Common myeloid progenitor, CD34-positive (primary cell): ENCODE measurements at regions not wholly inside any gene's neighbourhood (a gene's known extent, or its start where the extent isn't known, plus 50 kb on each side); places are given as distances from the start of the nearest gene placed in this dataset.
A peak's percentile ranks its signal among the peaks of the same experiment; 100 is the strongest.

Experiments used
- CTCF ChIA-PET: fragments of 350-600 bp; sonication (Branson Sonifier 250); formaldehyde crosslinking; loops from one replicate; lab custom pipeline; 2021; ENCODE audit warnings: antibody characterized with exemption; lab: Charles Lee
- POLR2A ChIA-PET: fragments of 350-600 bp; sonication (Branson Sonifier 250); formaldehyde crosslinking; loops from one replicate; lab custom pipeline; 2021; ENCODE audit warnings: antibody characterized with exemption; lab: Charles Lee
- DNase-seq, 3 donors: peaks; one replicate each; pipeline versions ENCODE4 v3.0.0 to v3.0.0-alpha.2; 2013
- H3K27ac ChIP-seq, 2 experiments: 1 replicate in 1 of 2; 2 replicates in 1 of 2; pipeline ENCODE4 v1.7.0; 2013; ENCODE audit warnings: inconsistent platforms in 2 of 2, low read length in 2 of 2, mild to moderate bottlenecking in 2 of 2, low read depth in 1 of 2, moderate library complexity in 1 of 2; ENCODE audit not compliant: severe bottlenecking in 2 of 2, insufficient read depth in 1 of 2, poor library complexity in 1 of 2
- H3K27me3 ChIP-seq, 5 experiments: replicated peaks in 2 of 5; 1 replicate in 3 of 5; 2 replicates in 2 of 5; pipeline versions ENCODE4 v1.6.1 to v1.7.0; 2013; ENCODE audit warnings: low read length in 4 of 5, mild to moderate bottlenecking in 2 of 5, moderate library complexity in 2 of 5, inconsistent platforms in 1 of 5; ENCODE audit not compliant: insufficient read depth in 5 of 5, control insufficient read depth in 4 of 5
- H3K36me3 ChIP-seq, 4 experiments: 1 replicate in 2 of 4; 2 replicates in 2 of 4; pipeline versions ENCODE4 v1.6.1 to v1.7.0; 2013; ENCODE audit warnings: low read length in 3 of 4, control low read depth in 1 of 4, mild to moderate bottlenecking in 1 of 4; ENCODE audit not compliant: control insufficient read depth in 4 of 4, insufficient read depth in 4 of 4
- H3K4me1 ChIP-seq, 4 experiments: 1 replicate in 3 of 4; 2 replicates in 1 of 4; pipeline versions ENCODE4 v1.6.1 to v1.7.1; 2013; ENCODE audit warnings: low read length in 3 of 4, mild to moderate bottlenecking in 3 of 4, control low read depth in 1 of 4, inconsistent platforms in 1 of 4, moderate library complexity in 1 of 4; ENCODE audit not compliant: control insufficient read depth in 4 of 4, insufficient read depth in 4 of 4; ENCODE audit errors: control extremely low read depth in 1 of 4
- H3K4me3 ChIP-seq, 7 experiments: 1 replicate in 4 of 7; 2 replicates in 3 of 7; pipeline versions ENCODE4 v1.5.1 to v1.7.0; 2013; ENCODE audit warnings: mild to moderate bottlenecking in 7 of 7, low read length in 6 of 7, moderate library complexity in 6 of 7, inconsistent platforms in 2 of 7, low read depth in 2 of 7, control low read depth in 1 of 7; ENCODE audit not compliant: insufficient read depth in 4 of 7, control insufficient read depth in 1 of 7; ENCODE audit errors: extremely low read depth in 1 of 7
- H3K9me3 ChIP-seq, 5 experiments: 1 replicate in 4 of 5; 2 replicates in 1 of 5; pipeline versions ENCODE4 v1.6.1 to v1.7.1; 2013; ENCODE audit warnings: low read length in 4 of 5, mild to moderate bottlenecking in 2 of 5, inconsistent platforms in 1 of 5, low read depth in 1 of 5, moderate library complexity in 1 of 5; ENCODE audit not compliant: control insufficient read depth in 4 of 5, insufficient read depth in 2 of 5; ENCODE audit errors: control extremely low read depth in 1 of 5
- WGBS: methylation state at CpG from one replicate; pipeline ENCODE4 v1.1.5; 2013; ENCODE audit not compliant: insufficient coverage; 5-methylcytosine and 5-hydroxymethylcytosine counted together

DNA sequence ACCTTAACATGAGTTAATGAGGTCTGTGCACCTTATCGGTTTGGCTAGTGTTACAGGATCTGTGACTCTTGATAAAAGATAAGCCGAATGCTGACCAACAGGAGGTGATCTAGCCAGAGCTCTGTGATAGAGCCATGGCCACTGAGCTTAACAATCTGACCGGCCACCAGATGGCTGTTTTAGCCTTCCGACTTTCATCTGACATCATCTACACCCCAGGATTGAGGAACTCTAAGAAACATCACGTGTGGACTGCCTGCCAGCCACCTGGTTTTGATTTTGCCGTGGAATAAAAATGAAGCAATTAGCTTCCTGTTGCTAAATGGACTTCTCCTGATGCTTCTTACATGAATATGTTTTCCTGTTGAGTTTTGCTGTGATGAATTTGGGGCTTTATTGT lies 281.3 kb downstream of the CEMIP2 start:
- Histone ChIP-seq H3K27me3 (peaks cover 0 to 3% (median 2%) of the 10 kb centered on the region in 5 experiments), H3K4me1 (no peaks in the 10 kb centered on the region), H3K27ac (no peak overlapping the region), H3K36me3 (no peaks in the 10 kb centered on the region), H3K4me3 (no peak overlapping the region), H3K9me3 (no peaks in the 10 kb centered on the region)
- POLR2A ChIA-PET: no interaction called here
- WGBS: 69% methylated on average over 4 of the region's 6 CpGs
- CTCF ChIA-PET: interaction anchor here (1.0 kb wide), 1 partner anchor 35 kb away, joined by 4 read pairs; no protein-coding TSS in a partner anchor
- peak in 1 of 3 donors; percentile 1 for DNase-seq

DNA sequence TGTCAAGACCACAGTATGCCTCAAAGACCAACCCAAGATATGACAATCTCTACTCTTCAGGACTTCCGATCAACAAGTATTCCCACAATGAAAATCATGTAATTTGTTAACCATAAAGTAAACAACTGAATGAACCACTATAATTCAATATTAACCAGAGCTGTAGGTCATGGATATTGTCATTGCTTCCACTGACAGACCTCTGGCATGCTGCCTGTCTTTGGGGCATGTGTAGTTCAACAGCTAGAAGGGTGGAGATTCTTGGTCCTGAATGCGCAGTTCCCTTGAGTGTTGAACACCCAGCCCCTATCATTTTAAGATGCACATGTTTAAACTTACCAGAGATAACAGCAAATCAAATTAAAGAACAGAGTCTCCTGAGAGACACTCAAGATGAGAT lies 283.0 kb downstream of the CEMIP2 start:
- H3K4me1 ChIP-seq: no peaks in the 10 kb centered on the region
- no CpG with 5 or more reads among the region's 2 CpGs for WGBS
- no peaks in the 10 kb centered on the region for H3K36me3 ChIP-seq
- ChIA-PET POLR2A (no interaction called here), CTCF (no interaction called here)
- no peak for DNase-seq
- no peaks in the 10 kb centered on the region for H3K9me3 ChIP-seq
- no peak overlapping the region for H3K27ac ChIP-seq
- H3K27me3 ChIP-seq: peaks cover 0 to 3% (median 2%) of the 10 kb centered on the region in 5 experiments
- no peak overlapping the region for H3K4me3 ChIP-seq

GRCh38 chr9:71483436-71483835 lies 284.9 kb downstream of the CEMIP2 start:
- ChIA-PET POLR2A (no interaction called here), CTCF (no interaction called here)
- Histone ChIP-seq H3K9me3 (no peaks in the 10 kb centered on the region), H3K4me1 (no peaks in the 10 kb centered on the region), H3K27ac (no peak overlapping the region), H3K4me3 (no peak overlapping the region), H3K27me3 (peaks cover 0 to 3% (median 2%) of the 10 kb centered on the region in 5 experiments), H3K36me3 (no peaks in the 10 kb centered on the region)
- WGBS: 88% methylated on average over 4 of the region's 4 CpGs
- DNase-seq: no peak

DNA sequence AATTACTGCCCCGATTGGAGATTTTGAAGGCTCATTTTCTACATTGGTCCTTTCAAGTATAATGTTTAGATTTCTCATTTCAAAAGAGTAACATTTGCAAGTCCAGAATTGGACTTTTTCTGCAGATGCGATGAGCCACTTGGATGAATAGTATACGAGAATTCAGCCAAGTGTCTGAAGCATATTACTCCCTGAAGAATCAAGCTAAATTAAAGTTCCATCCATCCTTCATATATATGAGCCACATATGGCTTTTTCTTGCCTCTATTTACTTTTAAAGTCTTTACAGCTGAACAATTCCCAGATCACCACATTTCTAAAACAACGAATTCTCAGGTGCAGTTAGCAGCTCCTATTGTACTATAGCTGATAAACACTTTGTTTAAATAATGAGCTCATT lies 288.7 kb downstream of the CEMIP2 start:
- H3K9me3 ChIP-seq: no peaks in the 10 kb centered on the region
- H3K36me3 ChIP-seq: no peaks in the 10 kb centered on the region
- ChIA-PET POLR2A (no interaction called here), CTCF (interaction anchor here (1.1 kb wide), 1 partner anchor 10 kb away, joined by 3 read pairs; no protein-coding TSS in a partner anchor)
- no peak overlapping the region for H3K4me3 ChIP-seq
- WGBS: 89% methylated on average over 3 of the region's 4 CpGs
- H3K27me3 ChIP-seq: peaks cover 0 to under 1% (median 0%) of the 10 kb centered on the region in 5 experiments
- no peak for DNase-seq
- no peaks in the 10 kb centered on the region for H3K4me1 ChIP-seq
- H3K27ac ChIP-seq: no peak overlapping the region

GRCh38 chr9:71472400-71472799 lies 295.9 kb downstream of the CEMIP2 start:
- CTCF ChIA-PET: no interaction called here
- 78% methylated on average over 1 of the region's 3 CpGs for WGBS
- H3K4me3 ChIP-seq: no peak overlapping the region
- H3K27me3 ChIP-seq: peaks cover 0 to 2% (median 0%) of the 10 kb centered on the region in 5 experiments
- no peak for DNase-seq
- H3K4me1 ChIP-seq: no peaks in the 10 kb centered on the region
- H3K36me3 ChIP-seq: no peaks in the 10 kb centered on the region
- POLR2A ChIA-PET: no interaction called here
- H3K9me3 ChIP-seq: no peaks in the 10 kb centered on the region
- no peak overlapping the region for H3K27ac ChIP-seq

DNA sequence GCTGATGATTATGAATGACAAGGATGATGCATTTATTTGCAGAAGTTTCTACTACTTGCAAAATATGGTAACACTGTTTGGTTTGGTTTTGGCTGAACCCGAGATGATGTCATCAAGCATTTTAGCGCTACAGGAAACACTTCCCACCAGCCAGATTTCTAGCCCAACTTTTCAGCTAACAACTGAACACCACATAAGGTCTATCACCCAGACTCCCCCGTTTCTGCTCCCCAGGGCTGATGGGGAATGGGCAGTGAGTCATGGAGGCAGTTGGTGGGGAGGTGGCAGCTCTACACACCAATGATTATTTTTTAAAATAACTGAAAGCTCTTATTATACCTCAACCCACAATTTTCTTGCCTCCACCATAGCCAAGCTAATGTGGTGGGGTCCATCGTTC lies 302.9 kb downstream of the CEMIP2 start:
- CTCF ChIA-PET: no interaction called here
- no CpG with 5 or more reads among the region's 4 CpGs for WGBS
- POLR2A ChIA-PET: no interaction called here

GRCh38 chr9:71459082-71459481 lies 309.2 kb downstream of the CEMIP2 start:
- Histone ChIP-seq H3K36me3 (no peaks in the 10 kb centered on the region), H3K27me3 (no peaks in the 10 kb centered on the region), H3K4me1 (no peaks in the 10 kb centered on the region), H3K27ac (no peak overlapping the region), H3K4me3 (no peak overlapping the region), H3K9me3 (peaks cover 0 to 3% (median 0%) of the 10 kb centered on the region in 5 experiments)
- DNase-seq: no peak
- ChIA-PET CTCF (no interaction called here), POLR2A (no interaction called here)

More for the DNA sequence above, 302.9 kb downstream of the CEMIP2 start:
- no peak for DNase-seq
- Histone ChIP-seq H3K9me3 (peaks cover 0 to 1% (median 0%) of the 10 kb centered on the region in 5 experiments), H3K27ac (no peak overlapping the region), H3K36me3 (no peaks in the 10 kb centered on the region), H3K27me3 (peaks cover 0 to 3% (median 0%) of the 10 kb centered on the region in 5 experiments), H3K4me1 (no peaks in the 10 kb centered on the region), H3K4me3 (no peak overlapping the region)
